CD4-positive, alpha-beta T cell treated with Interleukin-2 at 100 ng/mL for 4 hours (primary cell): ENCODE measurements at regions not wholly inside any gene's neighbourhood (a gene's known extent, or its start where the extent isn't known, plus 50 kb on each side); places are given as distances from the start of the nearest gene placed in this dataset.
"Not testable (repeated sequence)": the region's sequence is repeated elsewhere in the genome, so short reads cannot be mapped to it uniquely, and the experiment has no call there.

Source experiments
- DNase-seq: peaks from one replicate; pipeline ENCODE4 v3.0.0-alpha.2; 2020; ENCODE audit warnings: low spot score

DNA sequence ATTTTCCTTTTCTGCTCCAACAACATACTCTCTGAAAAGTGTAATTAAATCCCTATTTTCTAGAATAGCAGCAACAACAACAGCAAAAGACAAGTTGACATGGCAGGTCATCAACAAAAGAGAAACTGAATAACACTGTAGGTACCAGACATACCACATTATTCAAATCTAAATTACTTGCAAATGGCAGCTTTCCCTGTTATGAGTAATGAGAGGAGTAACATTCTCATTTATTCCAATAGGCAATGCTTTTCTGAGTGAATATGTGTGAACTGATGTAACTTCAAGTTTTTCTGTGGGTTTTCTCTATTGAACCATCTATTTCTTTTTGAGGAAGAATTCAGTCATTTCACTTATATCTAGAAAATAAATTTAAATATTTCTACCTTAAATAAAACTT lies 501.5 kb downstream of the TRIB2 start:
- no peak for DNase-seq

DNA sequence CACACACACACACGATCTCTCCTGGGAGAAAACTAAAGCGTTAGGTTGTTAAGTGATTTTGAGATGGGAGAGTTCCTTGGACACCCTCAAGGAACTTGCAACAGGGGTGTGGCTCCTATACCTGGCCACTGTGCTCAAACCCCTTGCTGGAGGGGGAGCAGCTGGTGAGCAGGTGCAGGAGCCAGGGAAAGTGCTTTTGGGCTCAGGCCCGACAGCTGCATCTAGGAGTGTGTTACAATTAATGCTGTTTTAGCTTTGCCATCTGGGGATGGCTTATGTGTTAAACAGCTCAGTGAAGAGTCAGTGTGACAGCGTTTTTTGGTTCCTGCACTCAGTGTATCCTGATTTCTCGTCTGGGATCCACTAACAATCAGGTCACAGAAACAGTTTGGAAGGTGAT lies 510.8 kb downstream of the TRIB2 start:
- no peak for DNase-seq

DNA sequence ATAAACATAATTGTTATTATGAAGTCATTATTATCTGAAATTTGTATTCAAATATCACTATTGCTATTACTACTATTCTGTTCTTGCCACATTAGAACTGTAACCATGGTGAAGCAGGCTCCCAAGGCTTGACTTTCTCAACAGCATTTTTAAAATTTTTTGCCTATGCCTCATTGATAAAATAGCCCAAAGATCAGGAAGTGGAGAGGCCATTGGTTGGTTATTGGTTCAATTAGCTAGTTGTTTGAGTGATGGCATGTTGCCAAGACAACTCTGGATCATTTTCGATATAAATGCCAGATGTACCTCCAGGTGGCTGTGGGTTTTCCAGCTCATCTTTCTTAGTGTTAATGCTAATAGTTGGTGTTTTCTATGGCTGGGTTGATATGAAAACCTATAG lies 513.5 kb downstream of the TRIB2 start:
- no peak for DNase-seq

DNA sequence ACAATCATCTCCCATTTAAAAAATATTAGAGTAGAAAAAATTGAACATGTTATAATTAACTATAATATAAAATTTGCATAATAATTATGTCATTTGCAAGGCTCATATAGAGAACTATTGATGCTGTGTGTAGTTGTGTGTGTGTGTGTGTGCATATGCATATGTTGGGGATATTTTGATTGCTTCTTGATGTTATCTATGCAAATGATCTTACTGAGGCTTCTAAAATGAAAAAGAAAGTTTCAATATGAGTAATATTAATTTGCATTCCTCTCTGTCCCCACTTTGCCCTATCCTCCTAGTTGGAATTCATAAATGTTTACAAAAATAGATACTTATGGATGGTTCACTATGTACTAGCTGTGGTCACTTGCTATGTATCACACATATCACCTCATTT lies 523.3 kb downstream of the TRIB2 start:
- DNase-seq, result no peak

DNA sequence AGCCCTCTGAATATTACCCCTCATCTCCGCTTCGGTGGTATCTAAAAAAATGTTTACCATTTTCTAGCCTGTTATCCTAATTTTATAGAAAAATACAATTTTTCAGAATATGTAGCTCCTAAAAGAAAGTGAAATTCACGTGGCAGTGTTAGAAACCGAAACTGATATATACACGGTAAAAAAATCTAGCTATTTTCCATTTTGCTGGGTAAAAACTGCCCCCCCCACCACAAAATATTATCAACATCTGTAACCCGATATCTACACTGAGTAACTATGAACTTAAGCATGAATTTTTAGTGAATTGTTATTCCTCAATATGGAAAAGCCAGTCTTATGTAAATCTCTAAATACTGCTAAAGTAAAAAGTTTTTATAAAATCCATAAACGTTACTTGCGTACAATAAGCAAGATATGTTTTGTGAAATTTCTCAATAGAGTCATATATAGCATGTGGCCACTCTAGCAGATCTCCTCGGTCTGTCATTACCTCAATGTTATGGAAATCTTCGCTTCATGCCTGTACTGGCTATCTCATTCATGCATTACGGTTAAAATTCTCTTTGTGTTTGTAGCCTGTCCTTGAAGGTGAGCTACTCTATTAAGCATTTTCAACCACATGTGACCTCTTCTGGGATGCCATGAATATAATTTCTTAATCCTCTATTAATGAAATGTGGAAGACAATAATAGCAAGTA lies 524.2 kb downstream of the TRIB2 start:
- DNase-seq, result no peak

DNA sequence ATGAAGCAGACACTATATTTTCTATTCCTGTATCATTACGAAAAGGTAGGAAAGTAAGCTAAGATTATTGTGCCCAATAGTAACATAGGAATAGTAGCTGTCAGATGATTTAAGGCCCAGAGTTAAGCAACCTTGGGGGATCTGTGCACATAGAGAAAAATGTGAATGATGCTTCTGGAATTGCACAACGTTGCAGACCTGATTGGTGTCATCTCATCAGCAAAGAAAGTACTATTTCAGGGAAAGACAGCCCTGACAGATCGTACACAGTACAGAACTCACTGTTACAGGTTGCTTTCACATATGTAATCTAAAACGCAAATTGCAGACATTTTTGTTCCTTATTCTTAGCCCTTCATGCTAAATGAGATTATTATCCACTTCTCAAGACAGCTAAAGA lies 535.9 kb downstream of the TRIB2 start:
- DNase-seq, result no peak

DNA sequence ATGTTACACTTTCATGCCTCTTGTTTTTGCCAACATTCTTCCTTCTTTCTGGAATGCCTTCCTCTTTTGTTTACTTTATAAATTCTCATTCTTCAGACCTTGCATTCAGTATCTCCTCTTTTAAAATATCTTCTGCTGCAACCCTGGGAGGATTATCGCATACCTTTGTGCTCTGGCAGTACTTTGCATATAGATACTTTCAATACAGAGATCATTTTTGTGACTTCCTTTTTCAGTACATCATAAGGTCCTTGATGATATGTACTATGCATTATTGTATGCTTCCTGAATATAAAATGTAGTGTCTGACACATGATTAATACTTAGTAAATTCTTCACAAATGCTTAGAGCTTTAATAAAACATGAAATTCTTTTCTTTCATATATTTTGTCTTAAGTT lies 538.7 kb downstream of the TRIB2 start:
- no peak for DNase-seq

DNA sequence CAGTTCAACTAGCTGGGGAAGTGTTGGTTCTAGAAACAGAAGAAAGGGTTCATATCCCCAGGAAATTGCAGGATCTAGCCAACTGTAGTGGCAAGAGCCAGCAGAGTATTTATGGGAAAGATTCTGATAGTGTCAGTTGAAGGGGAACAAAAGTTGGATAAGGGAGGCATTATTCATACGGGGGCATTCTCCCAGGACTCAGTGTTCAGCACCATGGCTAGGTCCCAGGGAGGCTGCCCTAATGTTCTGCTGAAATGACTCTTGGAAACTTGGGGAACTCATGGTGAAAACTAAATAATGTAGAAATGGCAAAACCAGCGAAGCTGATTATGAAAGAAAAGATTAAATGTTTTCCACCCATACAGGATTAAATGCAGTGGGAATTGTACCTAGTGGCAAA lies 543.7 kb downstream of the TRIB2 start:
- no peak for DNase-seq

DNA sequence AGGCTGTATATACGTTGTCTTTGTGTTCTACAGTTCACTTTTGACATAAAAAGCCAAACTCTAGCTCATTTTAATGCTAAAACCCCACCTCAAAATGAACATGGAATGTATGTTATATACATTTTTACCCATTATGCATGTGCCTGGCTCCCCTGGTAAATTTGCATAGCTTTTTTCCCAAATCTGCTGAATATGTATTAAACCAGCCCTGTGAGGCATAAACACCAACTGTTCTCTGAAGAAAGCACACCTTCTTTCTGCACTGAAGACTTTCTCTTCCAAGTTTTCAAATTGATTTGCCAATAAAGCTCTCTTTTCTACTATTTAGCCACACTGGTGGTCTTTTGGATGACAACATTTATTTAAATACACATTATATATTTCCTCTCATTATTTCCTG lies 549.4 kb downstream of the TRIB2 start:
- no peak for DNase-seq

DNA sequence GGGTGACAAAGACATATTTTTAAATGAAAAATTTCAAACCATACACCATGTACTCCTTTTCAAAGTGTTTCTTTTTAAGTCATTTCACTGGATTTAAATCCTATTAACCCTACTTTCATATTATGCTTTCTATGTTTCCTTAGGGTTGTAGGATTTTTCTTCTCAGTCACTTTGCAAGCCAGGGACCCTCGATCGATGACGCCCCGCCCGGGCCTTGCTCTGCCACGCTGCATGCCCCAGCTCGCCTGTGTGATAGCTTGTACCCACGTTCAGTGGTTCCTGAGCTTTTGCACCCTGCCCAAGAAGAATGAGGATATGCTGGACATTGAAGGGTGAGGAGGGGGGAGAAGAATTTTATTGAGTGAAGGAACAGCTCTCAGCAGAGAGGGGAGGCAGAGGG lies 568.0 kb downstream of the TRIB2 start:
- no peak for DNase-seq

DNA sequence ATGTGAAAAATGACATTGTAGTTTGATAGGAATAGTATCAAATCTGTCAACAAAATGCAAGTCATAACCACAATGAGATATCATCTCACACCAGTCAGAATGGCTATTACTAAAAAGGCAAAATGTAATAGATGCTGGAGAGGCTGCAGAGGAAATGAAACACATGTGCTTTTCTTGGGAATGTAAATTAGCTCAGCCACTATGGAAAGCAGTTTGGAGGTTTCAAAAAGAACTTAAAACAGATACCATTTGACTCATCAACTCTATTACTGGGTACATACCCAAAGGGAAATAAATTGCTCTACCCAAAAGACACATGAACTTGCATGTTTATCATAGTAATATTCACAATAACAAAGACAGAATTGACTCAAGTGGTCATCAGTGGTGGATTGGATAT lies 572.6 kb downstream of the TRIB2 start:
- no peak for DNase-seq

DNA sequence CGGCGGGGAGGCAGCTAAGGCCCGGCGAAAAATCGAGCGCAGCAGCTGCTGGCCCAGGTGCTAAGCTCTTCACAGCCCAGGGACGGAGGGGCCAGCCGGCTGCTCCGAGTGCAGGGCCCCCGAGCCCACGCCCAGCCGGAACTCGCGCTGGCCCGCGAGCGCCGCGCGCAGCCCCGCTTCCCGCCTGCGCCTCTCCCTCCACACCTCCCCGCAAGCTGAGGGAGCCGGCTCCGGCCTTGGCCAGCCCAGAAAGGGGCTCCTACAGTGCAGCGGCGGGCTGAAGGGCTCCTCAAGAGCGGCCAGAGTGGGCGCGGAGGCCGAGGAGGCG lies 591.7 kb downstream of the TRIB2 start:
- DNase-seq, result not testable (repeated sequence)

DNA sequence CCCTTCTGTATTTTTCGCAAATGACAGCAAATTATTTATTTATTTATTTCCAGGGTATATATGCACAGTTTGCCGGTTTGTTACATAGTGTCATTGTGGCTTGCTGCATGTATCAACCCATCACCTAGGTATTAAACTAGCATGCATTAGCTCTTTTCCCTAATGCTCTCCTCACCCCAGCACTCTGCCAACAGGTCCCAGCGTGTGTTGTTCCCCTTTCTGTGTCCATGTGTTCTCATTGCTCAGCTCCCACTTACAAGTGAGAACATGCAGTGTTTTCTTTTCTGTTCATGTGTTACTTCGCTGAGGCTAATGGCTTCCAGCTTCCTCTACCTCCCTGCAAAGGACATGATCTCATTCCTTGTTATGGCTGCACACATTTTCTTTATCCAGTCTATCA lies 592.3 kb downstream of the TRIB2 start:
- DNase-seq, result no peak

DNA sequence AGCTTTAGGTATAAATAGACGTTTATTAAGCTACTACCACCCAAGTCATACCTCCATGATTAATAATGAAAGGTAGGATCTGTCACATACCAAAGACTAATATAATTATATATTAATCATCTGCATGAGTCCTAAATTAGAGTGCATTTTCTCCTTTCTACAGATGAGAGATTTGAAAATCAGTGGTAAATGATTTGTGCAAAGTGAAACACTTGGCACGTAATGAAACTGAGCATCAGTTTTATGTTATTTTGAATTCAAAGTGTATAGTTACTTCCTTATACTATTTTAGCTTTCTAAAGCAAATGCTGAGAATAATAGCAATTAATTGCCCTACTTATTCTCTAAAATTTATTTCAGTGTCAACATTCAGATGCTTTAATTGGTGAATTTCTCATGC lies 615.3 kb downstream of the TRIB2 start:
- DNase-seq, result no peak

DNA sequence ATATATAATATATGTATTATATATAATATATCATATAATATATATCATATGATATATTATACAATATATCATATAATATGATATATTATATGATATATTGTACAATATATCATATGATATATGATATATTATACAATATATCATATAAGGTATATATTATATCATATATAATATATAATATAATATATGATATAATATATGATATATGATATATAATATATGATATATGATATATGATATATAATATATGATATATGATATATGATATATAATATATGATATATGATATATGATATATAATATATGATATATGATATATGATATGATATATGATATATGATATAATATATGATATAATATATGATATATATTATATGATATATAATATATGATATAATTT lies 617.3 kb downstream of the TRIB2 start:
- DNase-seq, result not testable (repeated sequence)

DNA sequence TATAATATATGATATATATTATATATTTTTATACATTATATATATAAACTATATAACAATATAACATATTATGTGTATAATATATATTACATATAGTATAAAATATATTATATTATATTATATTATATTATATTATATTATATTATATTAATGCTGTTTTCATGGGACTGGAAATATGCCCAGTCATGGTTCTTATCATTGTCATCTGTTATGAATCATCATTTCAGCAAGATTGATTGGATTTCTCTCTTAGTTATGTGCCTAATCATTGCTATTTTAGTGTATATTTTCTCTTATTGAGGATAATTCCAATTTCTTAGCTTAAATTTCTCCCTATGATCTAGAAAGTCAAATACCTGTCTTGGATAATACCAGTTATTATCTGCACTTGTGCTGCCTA lies 617.8 kb downstream of the TRIB2 start:
- DNase-seq, result no peak

DNA sequence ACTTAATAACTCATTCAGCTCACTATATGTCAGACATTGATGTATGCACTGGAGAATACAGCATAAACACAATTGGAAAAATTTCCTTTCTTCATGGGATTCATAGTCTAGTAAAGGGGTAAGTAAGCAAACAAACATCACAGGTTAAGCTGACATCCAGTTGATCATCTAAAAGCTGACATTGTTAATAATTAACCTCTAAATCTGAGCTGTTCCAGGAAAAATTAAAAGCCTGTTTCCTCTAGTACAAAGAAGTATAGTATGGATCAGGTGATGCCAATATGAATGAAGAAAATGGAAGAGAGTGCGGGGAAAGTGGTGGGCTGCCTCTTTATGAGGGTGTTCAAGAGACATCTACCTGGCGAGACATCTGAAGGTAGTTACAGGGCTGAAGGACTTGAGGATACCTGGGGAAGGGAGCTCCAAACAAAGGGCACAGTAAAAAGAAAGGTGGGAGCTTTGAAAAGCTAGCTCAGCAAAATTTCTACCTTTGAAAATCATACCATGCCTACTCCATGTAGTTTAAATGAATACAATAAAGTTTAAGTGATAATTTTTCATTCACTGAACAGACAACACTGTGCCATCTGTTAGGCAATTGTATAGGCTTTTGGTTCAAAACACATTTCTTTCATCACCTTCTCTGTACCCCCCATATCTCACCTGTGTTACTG lies 619.3 kb downstream of the TRIB2 start:
- DNase-seq, result no peak

DNA sequence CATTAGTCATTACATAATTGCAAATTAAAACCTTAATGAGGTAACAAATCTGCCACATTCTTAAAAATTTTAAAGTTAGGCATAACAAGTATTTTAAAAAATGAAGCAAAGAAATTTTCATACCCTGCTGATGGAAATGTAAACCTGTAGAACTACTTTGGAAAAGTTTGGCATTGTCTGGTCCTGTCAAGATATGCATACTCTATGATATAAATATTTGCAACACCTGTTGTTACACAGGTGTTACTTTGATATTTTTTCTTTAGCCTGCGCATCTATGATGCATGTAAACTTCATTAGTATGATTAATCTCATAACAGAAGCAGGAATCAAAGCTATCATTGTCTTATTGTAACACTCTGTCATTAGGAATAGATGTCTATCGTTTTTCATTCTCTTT lies 634.3 kb downstream of the TRIB2 start:
- no peak for DNase-seq

DNA sequence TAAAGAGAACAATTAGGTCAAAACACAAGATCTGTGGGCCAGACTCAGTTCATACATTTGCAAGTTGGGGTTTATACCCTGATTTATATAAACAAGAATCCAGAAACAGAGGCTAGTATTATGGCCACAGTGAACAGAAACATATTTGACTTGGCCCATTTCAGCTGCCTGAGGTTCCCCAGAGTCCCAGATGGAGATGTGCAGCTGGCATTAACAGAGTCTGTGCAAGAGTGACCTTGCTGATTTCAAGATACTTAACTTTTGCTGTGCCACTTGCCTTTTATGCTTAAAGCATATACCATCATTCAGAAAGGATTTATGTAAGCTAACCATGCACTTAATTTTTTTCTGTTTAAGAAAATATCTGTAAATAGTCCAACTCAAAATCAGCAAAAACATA lies 636.3 kb downstream of the TRIB2 start:
- DNase-seq, result no peak

DNA sequence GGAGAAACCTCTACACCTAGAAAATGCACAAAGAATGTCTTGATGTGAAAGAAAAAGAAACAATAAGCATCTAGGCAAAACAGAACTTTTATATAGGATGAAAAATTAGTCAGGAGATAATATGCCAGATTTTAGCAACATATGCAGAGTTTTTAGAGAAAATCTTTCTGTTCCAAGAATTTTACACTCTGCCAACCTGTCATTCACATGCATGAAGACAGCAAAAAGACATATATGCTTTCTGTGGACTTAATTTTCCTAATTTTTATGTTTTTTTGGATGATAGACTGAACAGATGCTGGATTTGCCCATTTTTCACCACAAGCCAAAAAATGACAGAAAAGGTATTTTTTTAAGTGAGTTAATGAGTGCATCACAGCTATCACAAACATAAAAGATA lies 637.3 kb downstream of the TRIB2 start:
- no peak for DNase-seq

DNA sequence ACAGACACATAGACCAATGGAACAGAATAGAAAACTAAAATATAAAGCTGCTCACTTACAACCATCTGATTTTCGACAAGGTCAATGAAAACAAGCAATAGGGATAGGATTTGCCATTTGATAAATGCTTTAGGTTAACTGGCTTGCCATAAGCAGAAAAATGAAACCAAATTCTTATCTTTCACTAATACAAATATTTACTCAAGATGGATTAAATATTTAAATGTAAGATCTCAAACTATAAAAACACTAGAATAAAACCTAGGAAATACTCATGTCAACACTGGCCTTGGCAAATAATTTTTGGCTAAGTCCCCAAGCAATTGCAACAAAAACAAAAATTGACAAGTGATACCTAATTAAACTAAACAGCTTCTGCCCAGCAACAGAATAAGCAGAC lies 665.2 kb downstream of the TRIB2 start:
- DNase-seq, result not testable (repeated sequence)

DNA sequence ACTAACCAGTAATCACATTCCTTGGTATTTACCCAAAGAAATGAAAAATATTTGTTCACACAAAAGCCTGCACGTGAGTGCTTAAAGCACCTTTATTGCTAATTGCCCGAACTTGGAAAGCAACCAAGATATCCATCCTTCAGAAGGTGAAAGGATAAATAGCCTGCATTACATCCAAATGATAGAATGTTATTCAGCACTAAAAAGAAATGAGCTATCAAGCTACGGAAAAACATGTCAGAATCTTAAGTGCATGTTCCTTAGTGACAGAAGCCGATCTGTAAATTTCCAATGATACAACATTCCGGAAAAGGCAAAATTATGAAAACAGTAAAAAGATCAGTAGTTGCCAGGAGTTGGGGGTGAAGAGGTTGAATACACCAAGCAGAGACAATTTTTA lies 672.4 kb downstream of the TRIB2 start:
- DNase-seq, result not testable (repeated sequence)

DNA sequence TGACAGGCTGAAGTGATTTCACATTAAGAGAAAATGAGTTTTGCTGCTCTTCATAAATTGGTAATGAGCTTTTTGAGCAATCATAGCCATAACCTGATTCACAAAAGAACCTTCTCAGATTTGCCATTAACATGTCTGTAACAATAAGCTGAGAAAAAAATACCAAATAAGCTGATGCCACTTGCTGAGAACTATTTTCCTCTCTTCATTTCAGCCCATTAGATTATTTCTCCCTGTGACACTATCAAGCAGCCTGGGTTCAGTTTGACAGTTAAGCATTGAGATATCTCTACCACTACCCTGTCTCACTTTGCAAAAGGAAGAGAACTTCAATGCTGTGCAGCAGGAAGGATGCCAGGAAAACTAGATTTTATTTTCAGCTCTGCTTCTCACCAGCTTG lies 673.9 kb downstream of the TRIB2 start:
- no peak for DNase-seq

DNA sequence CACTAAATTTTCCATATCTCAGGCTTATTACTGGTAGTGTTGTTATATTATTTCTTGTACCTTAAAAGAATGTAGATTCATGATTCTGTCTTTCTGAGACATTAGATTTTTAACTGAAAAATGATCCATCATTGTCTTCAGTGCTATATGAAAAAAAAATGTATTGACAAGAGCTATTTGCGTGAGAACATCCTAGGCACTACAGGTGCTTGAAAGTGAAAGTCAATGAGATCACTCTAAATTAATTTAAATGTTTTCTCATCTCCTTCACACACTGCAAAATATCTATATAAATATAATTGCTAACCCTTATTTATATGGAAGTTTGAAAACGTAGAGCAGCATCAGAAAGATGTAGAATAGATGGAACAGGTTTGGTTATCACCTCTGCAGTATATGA lies 684.6 kb downstream of the TRIB2 start:
- DNase-seq, result no peak
